Small intestine (tissue), 7 donors: ENCODE measurements at regions not wholly inside any gene's neighbourhood (a gene's known extent, or its start where the extent isn't known, plus 50 kb on each side); places are given as distances from the start of the nearest gene placed in this dataset.
"Not testable (repeated sequence)": the region's sequence is repeated elsewhere in the genome, so short reads cannot be mapped to it uniquely, and the experiment has no call there.

Experiments used
- DNase-seq, 2 donors: peaks; one replicate each; pipeline versions ENCODE4 v3.0.0 to v3.0.0-alpha.2; 2013
- FAIRE-seq: peaks from 2 replicates; lab custom pipeline; 2012; peaks lifted over from hg19 to GRCh38; lab: Jason Lieb, UNC
- H3K27ac ChIP-seq, 3 donors: one replicate each; pipeline ENCODE4 v1.5.1; 2013; ENCODE audit warnings: low read length in 2 of 3, mild to moderate bottlenecking in 2 of 3, control low read depth in 1 of 3, inconsistent platforms in 1 of 3, low read depth in 1 of 3, moderate library complexity in 1 of 3
- H3K27me3 ChIP-seq, 3 donors: one replicate each; pipeline ENCODE4 v1.6.1; 2013; ENCODE audit warnings: low read length in 3 of 3, inconsistent platforms in 1 of 3; ENCODE audit not compliant: control insufficient read depth in 3 of 3, insufficient read depth in 3 of 3
- H3K36me3 ChIP-seq, 3 donors: one replicate each; pipeline ENCODE4 v1.6.1; 2013; ENCODE audit warnings: low read length in 3 of 3, inconsistent platforms in 1 of 3, low read depth in 1 of 3, mild to moderate bottlenecking in 1 of 3, moderate library complexity in 1 of 3; ENCODE audit not compliant: control insufficient read depth in 3 of 3, insufficient read depth in 2 of 3
- H3K4me1 ChIP-seq, 3 donors: one replicate each; pipeline ENCODE4 v1.6.1; 2013; ENCODE audit warnings: low read length in 2 of 3, inconsistent platforms in 1 of 3, low read depth in 1 of 3, mild to moderate bottlenecking in 1 of 3, moderate library complexity in 1 of 3; ENCODE audit not compliant: control insufficient read depth in 3 of 3, insufficient read depth in 2 of 3
- H3K4me3 ChIP-seq, 3 donors: one replicate each; pipeline ENCODE4 v1.5.1; 2013; ENCODE audit warnings: low read length in 3 of 3, control low read depth in 1 of 3, inconsistent platforms in 1 of 3, low read depth in 1 of 3, mild to moderate bottlenecking in 1 of 3, moderate library complexity in 1 of 3
- H3K9me3 ChIP-seq, 2 donors: one replicate each; pipeline ENCODE4 v1.6.1; 2013; ENCODE audit warnings: low read depth in 1 of 2, low read length in 1 of 2; ENCODE audit not compliant: control insufficient read depth in 2 of 2, insufficient read depth in 1 of 2
- WGBS, 3 donors: extraction: QIAGEN DNeasy Blood & Tissue Kit; methylation state at CpG; one replicate each; pipeline ENCODE4 v1.1.7; 2013; 5-methylcytosine and 5-hydroxymethylcytosine counted together
- donor health status: healthy with polysubstance abuse.
- donor health status: control.
- donor health status: control.
- donor health status: Bipolar disorder and iron deficiency.
- donor health status: healthy.

DNA sequence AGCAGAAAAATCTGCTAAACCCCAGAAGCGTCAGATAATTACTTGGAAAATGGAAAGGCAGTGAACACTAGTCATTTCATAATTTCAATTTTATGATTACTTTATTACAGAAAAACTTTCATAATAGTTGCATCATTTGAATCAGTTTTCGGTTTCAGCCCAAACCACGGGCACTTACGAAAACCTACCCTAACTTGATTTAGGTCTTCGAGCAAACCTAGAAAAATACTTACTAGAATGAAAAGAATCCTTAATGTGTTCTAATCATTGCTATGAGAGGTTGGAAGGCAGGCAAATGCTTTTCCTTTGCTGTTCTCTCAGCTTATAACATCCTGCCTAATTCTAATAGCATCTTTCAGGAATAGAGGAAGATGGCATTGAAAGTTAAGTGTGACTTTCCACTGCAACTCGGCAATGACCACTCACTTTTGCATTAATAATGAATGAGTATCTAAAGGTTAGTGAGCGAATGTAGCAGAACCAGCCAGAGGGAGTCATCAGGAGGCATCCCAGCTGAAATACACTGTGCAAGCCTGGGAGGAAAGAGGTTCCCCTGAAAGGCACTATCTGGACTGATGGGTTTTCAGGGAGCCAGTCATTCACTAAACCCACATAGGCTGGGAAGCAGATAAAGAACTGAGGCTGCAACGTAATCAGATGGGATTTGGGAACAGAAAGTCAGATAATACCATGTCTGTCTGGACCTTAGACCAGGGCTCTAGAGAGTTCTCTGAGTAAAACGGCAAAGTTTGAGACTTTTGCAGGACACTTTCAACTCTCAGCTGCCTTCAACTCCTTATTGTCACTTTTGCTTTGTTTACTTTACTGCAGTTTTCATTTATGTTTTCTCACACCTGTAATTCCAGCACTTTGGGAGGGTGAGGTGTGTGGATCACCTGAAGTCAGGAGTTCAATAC, 520.8 kb downstream of the RNF144A start:
- H3K9me3 ChIP-seq: peaks cover 0 to 4% of the 10 kb centered on the region in 2 donors
- DNase-seq: no peak
- 56 to 65% (median 65%) methylated on average over 9 of the region's 9 CpGs for WGBS, 3 donors
- no peak overlapping the region for H3K4me3 ChIP-seq
- FAIRE-seq: no peak
- peak overlapping the region in 2 of 3 donors; percentile 32 to 43 for H3K27ac ChIP-seq
- H3K27me3 ChIP-seq: no peaks in the 10 kb centered on the region
- H3K36me3 ChIP-seq: no peaks in the 10 kb centered on the region
- no peaks in the 10 kb centered on the region for H3K4me1 ChIP-seq

DNA sequence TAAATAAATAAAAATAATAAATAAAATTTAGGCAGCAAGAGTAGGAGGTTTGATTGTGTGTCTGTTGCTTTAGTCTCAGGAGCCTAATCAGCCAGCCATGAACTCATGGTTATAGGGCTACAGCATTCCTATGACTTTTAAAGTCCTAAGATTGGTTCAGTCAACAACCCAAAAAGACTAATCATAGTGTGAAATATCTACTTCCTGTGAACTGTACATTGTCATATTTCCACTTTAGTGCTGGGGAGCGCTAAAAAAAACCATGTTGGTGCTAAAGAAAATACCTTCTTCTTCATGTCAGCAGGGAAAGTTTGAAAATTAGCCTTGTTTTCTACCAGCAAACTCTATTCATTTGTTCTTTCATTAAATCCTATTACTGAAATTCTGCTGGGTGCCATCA, 521.6 kb downstream of the RNF144A start:
- H3K4me1 ChIP-seq: no peaks in the 10 kb centered on the region
- H3K9me3 ChIP-seq: peaks cover 0 to 4% of the 10 kb centered on the region in 2 donors
- 64 to 75% (median 67%) methylated on average over 1 of the region's 1 CpG for WGBS, 3 donors
- H3K4me3 ChIP-seq: no peak overlapping the region
- H3K27ac ChIP-seq: no peak overlapping the region
- H3K36me3 ChIP-seq: no peaks in the 10 kb centered on the region
- FAIRE-seq (no peak), DNase-seq (no peak)
- H3K27me3 ChIP-seq: no peaks in the 10 kb centered on the region

DNA sequence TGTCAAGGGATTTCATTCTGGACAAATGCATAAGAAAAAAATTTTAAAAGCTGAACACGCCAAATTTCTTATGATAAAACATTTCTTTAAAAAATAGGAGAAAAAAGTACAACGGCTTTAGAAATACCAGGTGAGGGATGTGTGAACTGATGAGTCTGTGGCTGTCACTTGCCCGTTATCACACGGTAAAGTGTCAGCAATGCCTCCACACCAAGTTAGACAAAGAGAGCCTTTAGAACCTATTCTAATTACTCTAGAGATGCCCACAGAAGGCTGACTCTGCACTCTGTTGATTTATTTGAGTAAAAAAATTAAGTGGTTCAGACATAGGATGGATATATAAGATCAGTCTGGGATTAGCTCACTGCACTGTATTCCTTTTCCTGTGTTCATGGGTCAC, 523.8 kb downstream of the RNF144A start:
- no peak for DNase-seq
- no peaks in the 10 kb centered on the region for H3K4me1 ChIP-seq
- no peak for FAIRE-seq
- H3K4me3 ChIP-seq: no peak overlapping the region
- H3K27ac ChIP-seq: no peak overlapping the region
- H3K27me3 ChIP-seq: no peaks in the 10 kb centered on the region
- WGBS, 3 donors: 89 to 94% (median 90%) methylated on average over 4 of the region's 4 CpGs
- H3K9me3 ChIP-seq: no peaks in the 10 kb centered on the region
- H3K36me3 ChIP-seq: no peaks in the 10 kb centered on the region

DNA sequence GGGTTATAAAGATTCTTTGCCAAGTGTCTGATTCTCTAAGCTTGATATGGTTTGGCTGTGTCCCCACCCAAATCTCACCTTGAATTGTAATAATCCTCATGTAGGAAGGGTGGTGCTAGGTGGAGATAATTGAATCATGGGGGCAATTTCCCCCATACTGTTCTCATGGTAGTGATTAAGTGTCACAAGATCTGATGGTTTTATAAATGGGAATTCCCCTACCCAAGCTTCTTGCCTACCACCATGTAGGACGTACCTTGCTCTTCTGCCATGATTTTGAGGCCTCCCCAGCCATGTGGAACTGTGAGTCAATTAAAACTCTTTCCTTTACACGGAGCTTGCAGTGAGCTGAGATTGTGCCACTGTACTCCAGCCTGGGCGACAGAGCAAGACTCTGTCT, 524.6 kb downstream of the RNF144A start:
- not testable (repeated sequence) for H3K27me3 ChIP-seq, H3K4me1 ChIP-seq, H3K9me3 ChIP-seq, DNase-seq, H3K36me3 ChIP-seq, H3K27ac ChIP-seq, FAIRE-seq, H3K4me3 ChIP-seq
- WGBS, 3 donors: 55 to 74% (median 62%) methylated on average over 3 of the region's 3 CpGs

DNA sequence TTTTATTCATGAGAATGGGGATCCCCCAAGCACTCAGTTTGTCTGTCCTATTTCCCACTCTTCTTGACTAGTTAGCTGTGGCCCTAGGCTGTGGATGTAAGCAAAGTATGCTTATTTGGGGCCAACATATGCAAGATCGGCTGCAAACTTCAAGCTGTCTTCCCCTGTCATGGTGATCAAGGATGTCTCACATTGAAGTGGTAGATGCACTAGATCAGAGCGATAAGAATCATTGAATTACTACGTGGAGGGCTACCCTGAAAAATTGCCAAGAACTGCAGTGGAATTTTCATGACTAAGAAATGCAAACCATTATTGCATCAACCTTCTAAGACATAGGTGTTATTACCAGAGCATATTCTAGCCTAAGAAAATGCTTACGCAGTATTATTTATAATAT, 527.4 kb downstream of the RNF144A start:
- FAIRE-seq (no peak), DNase-seq (no peak)
- WGBS, 3 donors: 78 to 82% (median 82%) methylated on average over 4 of the region's 4 CpGs
- Histone ChIP-seq H3K27ac (no peak overlapping the region), H3K27me3 (no peaks in the 10 kb centered on the region), H3K9me3 (no peaks in the 10 kb centered on the region), H3K4me1 (no peaks in the 10 kb centered on the region), H3K4me3 (no peak overlapping the region), H3K36me3 (no peaks in the 10 kb centered on the region)

DNA sequence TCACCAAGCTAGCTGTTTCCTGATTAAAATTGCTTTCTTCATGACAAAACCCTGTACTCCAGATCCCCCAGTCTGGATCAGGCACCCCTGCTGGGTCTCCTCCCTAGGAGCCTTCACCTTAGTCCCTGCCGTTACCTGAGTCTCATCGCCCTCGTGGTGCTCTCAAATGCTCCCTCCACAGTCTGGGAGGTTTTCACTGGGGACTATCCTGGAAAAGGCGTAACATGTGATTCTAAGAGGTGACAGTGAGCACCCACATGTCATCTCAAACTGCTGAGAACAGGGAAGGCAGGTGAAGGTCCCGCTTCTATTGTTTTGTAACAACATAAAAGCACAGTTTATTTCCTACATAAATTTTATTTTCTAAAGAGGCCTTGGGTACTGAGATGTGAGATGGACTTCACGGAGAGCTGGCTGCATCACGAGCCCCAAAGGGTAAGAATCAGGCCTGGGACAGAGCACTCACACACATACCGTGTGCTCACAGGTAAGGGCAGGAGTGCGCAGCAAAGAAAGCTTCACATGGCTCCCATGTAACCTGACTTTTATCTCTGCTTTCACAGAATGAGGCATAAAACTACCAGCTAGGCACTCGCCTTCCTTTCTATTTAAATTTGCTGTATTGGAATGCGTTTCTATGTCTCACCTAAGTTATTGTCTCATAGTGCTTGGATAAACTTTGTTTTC, 531.5 kb downstream of the RNF144A start:
- Histone ChIP-seq H3K36me3 (no peaks in the 10 kb centered on the region), H3K27me3 (no peaks in the 10 kb centered on the region), H3K4me1 (no peaks in the 10 kb centered on the region), H3K9me3 (no peaks in the 10 kb centered on the region), H3K27ac (no peak overlapping the region), H3K4me3 (no peak overlapping the region)
- WGBS, 3 donors: 89 to 93% (median 92%) methylated on average over 11 of the region's 11 CpGs
- no peak for DNase-seq
- FAIRE-seq: no peak

DNA sequence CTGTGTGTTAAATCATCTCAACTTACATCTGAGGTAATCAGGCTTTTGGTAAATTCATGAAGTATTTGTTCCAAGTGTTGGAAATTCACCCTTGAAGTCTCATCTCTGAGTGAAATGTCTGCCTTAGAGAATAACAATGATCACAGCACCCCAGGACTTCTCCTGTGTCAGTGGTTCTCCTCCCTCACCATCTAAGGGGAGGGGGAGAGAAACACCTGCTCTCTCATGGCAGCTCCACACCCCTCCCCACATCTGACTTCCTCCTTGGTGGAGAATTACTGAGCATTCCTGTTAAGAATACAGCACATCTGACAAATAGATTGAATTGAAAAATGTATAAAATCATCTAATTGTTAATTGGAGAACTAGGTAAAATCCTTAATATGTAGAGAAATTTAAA, 532.1 kb downstream of the RNF144A start:
- H3K27me3 ChIP-seq: no peaks in the 10 kb centered on the region
- DNase-seq (no peak), FAIRE-seq (no peak)
- no peaks in the 10 kb centered on the region for H3K9me3 ChIP-seq
- no peak overlapping the region for H3K27ac ChIP-seq
- no peaks in the 10 kb centered on the region for H3K4me1 ChIP-seq
- no peaks in the 10 kb centered on the region for H3K36me3 ChIP-seq
- no peak overlapping the region for H3K4me3 ChIP-seq

DNA sequence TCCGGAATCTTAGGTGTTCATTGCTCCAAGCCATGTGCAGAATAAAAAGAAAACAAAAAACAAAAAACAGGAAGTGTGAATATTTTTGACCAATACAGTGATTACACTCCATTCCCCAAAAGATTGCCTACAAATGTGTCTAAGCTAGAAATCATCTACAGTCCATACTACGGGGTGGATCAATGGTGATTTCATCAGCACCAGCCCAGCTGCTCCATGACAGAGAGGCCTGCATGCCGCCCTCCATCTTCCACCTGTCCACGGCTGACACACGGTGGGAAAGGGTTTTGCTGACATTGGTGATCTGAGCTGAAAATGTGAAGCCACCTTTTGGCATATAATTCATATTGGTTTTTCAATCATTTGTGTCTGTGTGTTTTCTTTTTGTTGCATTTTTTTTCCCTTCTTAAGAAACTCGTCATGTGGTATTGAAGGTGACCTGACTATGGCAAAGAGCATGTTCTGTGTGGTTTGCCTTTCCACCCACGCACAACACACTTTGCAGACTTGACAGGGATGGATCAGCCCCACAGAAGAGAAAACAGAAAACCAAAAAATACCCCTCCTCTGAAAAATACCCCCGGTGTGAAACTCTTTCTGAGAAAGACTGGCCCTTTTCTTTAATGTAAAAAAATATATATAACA, 533.1 kb downstream of the RNF144A start:
- H3K27ac ChIP-seq: peak overlapping the region in 1 of 3 donors; percentile 43
- no peaks in the 10 kb centered on the region for H3K36me3 ChIP-seq
- DNase-seq (peak in 1 of 2 donors; percentile 39), FAIRE-seq (no peak)
- H3K27me3 ChIP-seq: no peaks in the 10 kb centered on the region
- 76 to 80% (median 77%) methylated on average over 8 of the region's 8 CpGs for WGBS, 3 donors
- H3K4me1 ChIP-seq: no peaks in the 10 kb centered on the region
- no peaks in the 10 kb centered on the region for H3K9me3 ChIP-seq
- no peak overlapping the region for H3K4me3 ChIP-seq
